ENCODE measurements at regions not wholly inside any gene's neighbourhood (a gene's known extent, or its start where the extent isn't known, plus 50 kb on each side); places are given as distances from the start of the nearest gene placed in this dataset.

- no peak for DNase-seq (ENCODE audit: low spot score)
- no peak for ATAC-seq
Measured at GRCh38 chr12:88801227-88802095, 221.2 kb upstream of the KITLG start.

GRCh38 chr12:88793096-88793495, 212.8 kb upstream of the KITLG start:
- ATAC-seq (no peak), DNase-seq (ENCODE audit: low spot score) (no peak)

- no peak for ATAC-seq
- no peak for DNase-seq (ENCODE audit: low spot score)
Measured at GRCh38 chr12:88790231-88790630, 210.0 kb upstream of the KITLG start.

- ATAC-seq (no peak), DNase-seq (ENCODE audit: low spot score) (no peak)
Measured at GRCh38 chr12:88784166-88784565, 203.9 kb upstream of the KITLG start.

GRCh38 chr12:88782351-88782750, 202.1 kb upstream of the KITLG start:
- DNase-seq (ENCODE audit: low spot score), result no peak
- ATAC-seq, result no peak

- ATAC-seq (no peak), DNase-seq (ENCODE audit: low spot score) (no peak)
Measured at GRCh38 chr12:88781909-88782308, 201.6 kb upstream of the KITLG start.

- DNase-seq (ENCODE audit: low spot score) (no peak), ATAC-seq (no peak)
Measured at GRCh38 chr12:88778064-88778463, 197.8 kb upstream of the KITLG start.

- ATAC-seq, result peak; percentile 90
- peak; percentile 57 for DNase-seq (ENCODE audit: low spot score)
Measured at GRCh38 chr12:88775742-88776151, 195.5 kb upstream of the KITLG start.

GRCh38 chr12:88767699-88768098, 187.4 kb upstream of the KITLG start:
- DNase-seq (ENCODE audit: low spot score) (no peak), ATAC-seq (no peak)

GRCh38 chr12:88764781-88765480, 184.7 kb upstream of the KITLG start:
- ATAC-seq (no peak), DNase-seq (ENCODE audit: low spot score) (no peak)

- DNase-seq (ENCODE audit: low spot score) (no peak), ATAC-seq (no peak)
Measured at GRCh38 chr12:88763536-88764100, 183.3 kb upstream of the KITLG start.

GRCh38 chr12:88758176-88758575, 177.9 kb upstream of the KITLG start:
- DNase-seq (ENCODE audit: low spot score) (no peak), ATAC-seq (no peak)

GRCh38 chr12:88756917-88757316, 176.6 kb upstream of the KITLG start:
- no peak for ATAC-seq
- no peak for DNase-seq (ENCODE audit: low spot score)

GRCh38 chr12:88756153-88756552, 175.9 kb upstream of the KITLG start:
- no peak for ATAC-seq
- no peak for DNase-seq (ENCODE audit: low spot score)

- ATAC-seq (no peak), DNase-seq (ENCODE audit: low spot score) (no peak)
Measured at GRCh38 chr12:88753707-88754106, 173.4 kb upstream of the KITLG start.

- DNase-seq (ENCODE audit: low spot score) (no peak), ATAC-seq (no peak)
Measured at GRCh38 chr12:88753066-88753465, 172.8 kb upstream of the KITLG start.

GRCh38 chr12:88752183-88752582, 171.9 kb upstream of the KITLG start:
- DNase-seq (ENCODE audit: low spot score), result no peak
- ATAC-seq, result peak; percentile 79

- ATAC-seq (no peak), DNase-seq (ENCODE audit: low spot score) (no peak)
Measured at GRCh38 chr12:88750867-88751543, 170.7 kb upstream of the KITLG start.

GRCh38 chr12:88746386-88746785, 166.1 kb upstream of the KITLG start:
- ATAC-seq (no peak), DNase-seq (ENCODE audit: low spot score) (no peak)

- no peak for DNase-seq (ENCODE audit: low spot score)
- ATAC-seq, result no peak
Measured at GRCh38 chr12:88743946-88744685, 163.8 kb upstream of the KITLG start.

All from left lobe of liver (tissue), 2 donors.